GM12892 (cell line): ENCODE measurements at regions not wholly inside any gene's neighbourhood (a gene's known extent, or its start where the extent isn't known, plus 50 kb on each side); places are given as distances from the start of the nearest gene placed in this dataset.

Source experiments
- POLR2A ChIP-seq: IDR thresholded peaks from 2 replicates; pipeline ENCODE4 v1.6.1; 2011; ENCODE audit warnings: low read depth, low read length, control low read depth
- TAF1 ChIP-seq: IDR thresholded peaks from 2 replicates; pipeline ENCODE4 v1.6.1; 2011; ENCODE audit warnings: low read depth, mild to moderate bottlenecking, control low read depth, low read length, borderline replicate concordance

GRCh38 chr6:14906621-14907020 is 339.2 kb upstream of the JARID2 start:
- TF ChIP-seq POLR2A (no peak), TAF1 (no peak)
